ENCODE measurements at regions not wholly inside any gene's neighbourhood (a gene's known extent, or its start where the extent isn't known, plus 50 kb on each side); places are given as distances from the start of the nearest gene placed in this dataset.

GRCh38 chr2:81991282-81991681, 1686.7 kb upstream of the LRRTM1 start:
- Histone ChIP-seq H3F3A (ENCODE audit: insufficient read depth) (no peaks in the 10 kb centered on the region), H3K9ac (ENCODE audit: low read length) (no peak overlapping the region), H3K36me3 (ENCODE audit: low read length) (no peaks in the 10 kb centered on the region), H4K20me1 (ENCODE audit: low read depth, low read length) (no peaks in the 10 kb centered on the region), H3K4me2 (ENCODE audit: low read depth, low read length, poor library complexity, severe bottlenecking) (no peak overlapping the region), H3K27ac (ENCODE audit: low read depth, low read length) (no peak overlapping the region), H2AFZ (ENCODE audit: low read depth, low read length, severe bottlenecking) (no peak overlapping the region), H3K9me3 (ENCODE audit: insufficient read depth, low read length) (0 out of 2 replicates have a peak, but pooled peaks cover 3% of the 10 kb centered on the region), H3K4me3 (ENCODE audit: insufficient read depth, low read length, poor library complexity, severe bottlenecking) (no peak overlapping the region), H3K27me3 (ENCODE audit: low read length) (no peaks in the 10 kb centered on the region), H3K9me2 (replicated peaks; ENCODE audit: insufficient read depth, low read length) (no peaks in the 10 kb centered on the region), H3K79me2 (ENCODE audit: insufficient read depth, low read length) (no peaks in the 10 kb centered on the region)
- TF ChIP-seq, protein P1, sequence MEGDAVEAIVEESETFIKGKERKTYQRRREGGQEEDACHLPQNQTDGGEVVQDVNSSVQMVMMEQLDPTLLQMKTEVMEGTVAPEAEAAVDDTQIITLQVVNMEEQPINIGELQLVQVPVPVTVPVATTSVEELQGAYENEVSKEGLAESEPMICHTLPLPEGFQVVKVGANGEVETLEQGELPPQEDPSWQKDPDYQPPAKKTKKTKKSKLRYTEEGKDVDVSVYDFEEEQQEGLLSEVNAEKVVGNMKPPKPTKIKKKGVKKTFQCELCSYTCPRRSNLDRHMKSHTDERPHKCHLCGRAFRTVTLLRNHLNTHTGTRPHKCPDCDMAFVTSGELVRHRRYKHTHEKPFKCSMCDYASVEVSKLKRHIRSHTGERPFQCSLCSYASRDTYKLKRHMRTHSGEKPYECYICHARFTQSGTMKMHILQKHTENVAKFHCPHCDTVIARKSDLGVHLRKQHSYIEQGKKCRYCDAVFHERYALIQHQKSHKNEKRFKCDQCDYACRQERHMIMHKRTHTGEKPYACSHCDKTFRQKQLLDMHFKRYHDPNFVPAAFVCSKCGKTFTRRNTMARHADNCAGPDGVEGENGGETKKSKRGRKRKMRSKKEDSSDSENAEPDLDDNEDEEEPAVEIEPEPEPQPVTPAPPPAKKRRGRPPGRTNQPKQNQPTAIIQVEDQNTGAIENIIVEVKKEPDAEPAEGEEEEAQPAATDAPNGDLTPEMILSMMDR (IDR thresholded peaks at IDR 0.05; ENCODE audit: insufficient read depth, low read length, poor library complexity, severe bottlenecking), result no peak
- no peak for TF ChIP-seq EZH2phosphoT487 (conservative IDR thresholded peaks at IDR 0.05; ENCODE audit: low read length)

- Histone ChIP-seq H3K36me3 (ENCODE audit: low read length) (no peaks in the 10 kb centered on the region), H2AFZ (ENCODE audit: low read depth, low read length, severe bottlenecking) (no peak overlapping the region), H3K79me2 (ENCODE audit: insufficient read depth, low read length) (no peaks in the 10 kb centered on the region), H3K9me2 (replicated peaks; ENCODE audit: insufficient read depth, low read length) (no peaks in the 10 kb centered on the region), H3K9me3 (ENCODE audit: insufficient read depth, low read length) (peaks cover 8% of the 10 kb centered on the region; the same call in 1 of the 2 replicates), H3K27me3 (ENCODE audit: low read length) (no peaks in the 10 kb centered on the region), H3K4me2 (ENCODE audit: low read depth, low read length, poor library complexity, severe bottlenecking) (no peak overlapping the region), H3F3A (ENCODE audit: insufficient read depth) (no peaks in the 10 kb centered on the region), H4K20me1 (ENCODE audit: low read depth, low read length) (no peaks in the 10 kb centered on the region), H3K9ac (ENCODE audit: low read length) (no peak overlapping the region), H3K4me3 (ENCODE audit: insufficient read depth, low read length, poor library complexity, severe bottlenecking) (no peak overlapping the region), H3K27ac (ENCODE audit: low read depth, low read length) (no peak overlapping the region)
- TF ChIP-seq, protein P1 (IDR thresholded peaks at IDR 0.05; ENCODE audit: insufficient read depth, low read length, poor library complexity, severe bottlenecking), result no peak
- no peak for TF ChIP-seq EZH2phosphoT487 (conservative IDR thresholded peaks at IDR 0.05; ENCODE audit: low read length)
These were observed 1682.8 kb upstream of the LRRTM1 start for GRCh38 chr2:81987370-81987769.

DNA sequence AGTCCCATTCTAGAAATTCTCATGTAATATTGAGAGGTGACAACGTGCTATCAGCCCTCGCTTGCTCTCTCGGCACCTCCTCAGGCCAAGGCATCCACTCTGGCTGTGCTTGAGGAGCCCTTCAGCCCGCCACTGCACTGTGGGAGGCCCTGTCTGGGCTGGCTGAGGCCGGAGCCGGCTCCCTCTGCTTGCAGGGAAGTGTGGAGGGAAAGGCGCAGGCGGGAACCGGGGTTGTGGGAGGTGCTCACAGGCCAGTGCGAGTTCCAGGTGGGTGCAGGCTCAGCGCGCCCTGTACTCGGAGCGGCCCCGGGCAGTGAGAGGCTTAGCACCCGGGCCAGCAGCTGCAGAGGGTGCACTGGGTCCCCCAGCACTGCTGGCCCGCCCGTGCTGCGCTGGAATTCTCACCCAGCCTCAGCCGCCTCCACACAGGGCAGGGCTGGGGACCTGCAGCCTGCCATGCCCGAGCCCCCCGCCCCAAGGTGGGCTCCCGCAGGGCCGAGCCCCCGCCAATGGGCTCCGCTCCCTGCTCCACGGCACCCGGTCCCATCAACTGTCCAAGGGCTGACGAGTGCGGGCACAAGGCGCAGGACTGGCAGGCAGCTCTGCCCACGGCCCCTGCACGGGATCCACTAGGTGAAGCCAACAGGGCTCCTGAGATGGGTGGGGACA, 1680.6 kb upstream of the LRRTM1 start:
- Histone ChIP-seq H3K27ac (ENCODE audit: low read depth, low read length) (no peak overlapping the region), H3K9me2 (replicated peaks; ENCODE audit: insufficient read depth, low read length) (no peaks in the 10 kb centered on the region), H3K27me3 (ENCODE audit: low read length) (no peaks in the 10 kb centered on the region), H3K9ac (ENCODE audit: low read length) (no peak overlapping the region), H3K36me3 (ENCODE audit: low read length) (no peaks in the 10 kb centered on the region), H3K79me2 (ENCODE audit: insufficient read depth, low read length) (no peaks in the 10 kb centered on the region), H3F3A (ENCODE audit: insufficient read depth) (no peaks in the 10 kb centered on the region), H3K9me3 (ENCODE audit: insufficient read depth, low read length) (peaks cover 5% of the 10 kb centered on the region; the same call in 1 of the 2 replicates), H4K20me1 (ENCODE audit: low read depth, low read length) (no peaks in the 10 kb centered on the region), H3K4me3 (ENCODE audit: insufficient read depth, low read length, poor library complexity, severe bottlenecking) (no peak overlapping the region), H2AFZ (ENCODE audit: low read depth, low read length, severe bottlenecking) (no peak overlapping the region), H3K4me2 (ENCODE audit: low read depth, low read length, poor library complexity, severe bottlenecking) (no peak overlapping the region)
- TF ChIP-seq, protein P1 (IDR thresholded peaks at IDR 0.05; ENCODE audit: insufficient read depth, low read length, poor library complexity, severe bottlenecking), result no peak
- TF ChIP-seq EZH2phosphoT487 (conservative IDR thresholded peaks at IDR 0.05; ENCODE audit: low read length), result no peak

Measured in SU-DHL-6 (cell line).